ENCODE measurements at regions not wholly inside any gene's neighbourhood (a gene's known extent, or its start where the extent isn't known, plus 50 kb on each side); places are given as distances from the start of the nearest gene placed in this dataset.

DNA sequence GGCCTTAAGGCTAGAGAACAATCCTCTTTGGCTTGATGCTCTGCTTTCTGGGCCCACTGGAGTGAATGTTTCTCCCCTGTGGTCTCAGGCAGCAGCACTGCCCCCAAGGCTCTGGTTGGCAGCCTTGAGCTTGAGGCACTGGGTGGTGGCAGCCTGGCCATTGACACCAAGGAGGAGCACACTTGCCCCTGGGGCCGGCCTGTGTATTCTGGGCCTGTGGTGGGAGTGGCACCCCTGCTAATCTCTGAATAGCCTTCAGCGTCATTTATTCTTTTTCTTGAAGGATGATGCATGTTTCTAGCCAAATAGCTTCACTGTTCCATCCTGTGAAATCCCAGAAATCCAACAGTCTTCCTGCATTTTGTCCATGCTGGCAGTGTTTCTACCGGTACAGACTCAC is 191.4 kb downstream of the OLFM4 start:
- DNase-seq (ENCODE audit: low read depth, low spot score): no peak
- TF ChIP-seq, protein P1, sequence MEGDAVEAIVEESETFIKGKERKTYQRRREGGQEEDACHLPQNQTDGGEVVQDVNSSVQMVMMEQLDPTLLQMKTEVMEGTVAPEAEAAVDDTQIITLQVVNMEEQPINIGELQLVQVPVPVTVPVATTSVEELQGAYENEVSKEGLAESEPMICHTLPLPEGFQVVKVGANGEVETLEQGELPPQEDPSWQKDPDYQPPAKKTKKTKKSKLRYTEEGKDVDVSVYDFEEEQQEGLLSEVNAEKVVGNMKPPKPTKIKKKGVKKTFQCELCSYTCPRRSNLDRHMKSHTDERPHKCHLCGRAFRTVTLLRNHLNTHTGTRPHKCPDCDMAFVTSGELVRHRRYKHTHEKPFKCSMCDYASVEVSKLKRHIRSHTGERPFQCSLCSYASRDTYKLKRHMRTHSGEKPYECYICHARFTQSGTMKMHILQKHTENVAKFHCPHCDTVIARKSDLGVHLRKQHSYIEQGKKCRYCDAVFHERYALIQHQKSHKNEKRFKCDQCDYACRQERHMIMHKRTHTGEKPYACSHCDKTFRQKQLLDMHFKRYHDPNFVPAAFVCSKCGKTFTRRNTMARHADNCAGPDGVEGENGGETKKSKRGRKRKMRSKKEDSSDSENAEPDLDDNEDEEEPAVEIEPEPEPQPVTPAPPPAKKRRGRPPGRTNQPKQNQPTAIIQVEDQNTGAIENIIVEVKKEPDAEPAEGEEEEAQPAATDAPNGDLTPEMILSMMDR (IDR thresholded peaks at IDR 0.05; ENCODE audit: low read depth, low read length): no peak
- H3K4me3 ChIP-seq (ENCODE audit: low read depth, low read length): no peak overlapping the region
- in situ Hi-C loops (cut with HindIII; ENCODE audit: low sequenced_read_pairs): no loop called here

DNA sequence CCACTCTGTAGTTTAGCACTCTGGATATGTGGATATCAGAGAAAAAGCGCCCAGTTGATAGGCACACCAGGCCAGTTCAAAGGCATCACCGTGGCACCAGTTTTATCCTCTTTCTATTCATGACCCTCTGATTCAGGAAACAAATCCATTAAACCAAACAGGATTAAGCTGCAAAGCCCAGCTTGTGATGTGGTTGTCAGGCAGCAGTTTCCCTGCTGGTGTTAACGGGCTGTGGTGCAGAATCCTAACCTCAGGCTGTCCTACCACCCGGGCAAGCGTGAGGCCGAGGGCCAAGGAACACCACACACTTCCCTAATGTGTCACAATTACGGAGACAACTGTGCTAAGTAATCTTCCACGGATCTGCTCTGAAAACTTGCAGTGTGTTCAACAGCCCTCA is 209.1 kb downstream of the OLFM4 start:
- TF ChIP-seq, protein P1 (IDR thresholded peaks at IDR 0.05; ENCODE audit: low read depth, low read length): no peak
- in situ Hi-C loops (cut with HindIII; ENCODE audit: low sequenced_read_pairs): no loop called here
- DNase-seq (ENCODE audit: low read depth, low spot score): no peak
- no peak overlapping the region for H3K4me3 ChIP-seq (ENCODE audit: low read depth, low read length)

- in situ Hi-C loops (cut with HindIII; ENCODE audit: low sequenced_read_pairs): no loop called here
- H3K4me3 ChIP-seq (ENCODE audit: low read depth, low read length): no peak overlapping the region
- no peak for DNase-seq (ENCODE audit: low read depth, low spot score)
- TF ChIP-seq, protein P1 (IDR thresholded peaks at IDR 0.05; ENCODE audit: low read depth, low read length): no peak
Measured at GRCh38 chr13:53238261-53238660, 209.6 kb downstream of the OLFM4 start.

DNA sequence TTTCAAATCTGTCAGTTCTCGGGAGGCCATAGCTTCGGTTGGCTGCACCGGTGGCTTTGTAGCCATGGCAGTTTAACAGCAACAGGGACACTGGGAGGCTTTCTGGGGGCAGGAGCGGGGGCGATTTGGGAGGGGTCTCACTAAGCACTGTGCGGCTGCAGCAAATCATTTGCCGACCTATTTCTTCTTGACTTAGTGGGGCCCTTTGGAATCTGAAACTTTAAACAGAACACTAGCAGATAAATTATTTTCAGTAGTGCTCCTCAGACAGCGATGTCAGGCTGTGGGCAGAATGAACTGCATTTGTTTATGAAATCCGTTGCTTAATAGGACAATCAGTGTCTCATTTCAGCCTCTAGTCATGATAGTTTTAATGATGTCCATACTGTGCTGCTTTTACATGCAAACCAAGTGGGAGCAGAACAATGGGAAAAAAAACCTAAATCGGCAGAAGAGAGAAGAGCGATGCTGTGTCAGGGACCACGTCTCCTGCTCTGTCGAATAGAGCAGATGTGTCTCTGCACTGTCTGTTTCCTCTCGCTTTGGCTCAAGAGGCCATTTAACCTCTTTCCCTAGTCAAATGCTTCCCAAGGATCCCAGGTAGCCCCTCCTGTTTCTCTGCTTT is 211.9 kb downstream of the OLFM4 start:
- in situ Hi-C loops (cut with HindIII; ENCODE audit: low sequenced_read_pairs): no loop called here
- DNase-seq (ENCODE audit: low read depth, low spot score): no peak
- TF ChIP-seq, protein P1 (IDR thresholded peaks at IDR 0.05; ENCODE audit: low read depth, low read length): no peak
- H3K4me3 ChIP-seq (ENCODE audit: low read depth, low read length): no peak overlapping the region

GRCh38 chr13:53241891-53242348 is 213.3 kb downstream of the OLFM4 start:
- TF ChIP-seq, protein P1 (IDR thresholded peaks at IDR 0.05; ENCODE audit: low read depth, low read length): no peak
- H3K4me3 ChIP-seq (ENCODE audit: low read depth, low read length): no peak overlapping the region
- DNase-seq (ENCODE audit: low read depth, low spot score): no peak
- in situ Hi-C loops (cut with HindIII; ENCODE audit: low sequenced_read_pairs): no loop called here

DNA sequence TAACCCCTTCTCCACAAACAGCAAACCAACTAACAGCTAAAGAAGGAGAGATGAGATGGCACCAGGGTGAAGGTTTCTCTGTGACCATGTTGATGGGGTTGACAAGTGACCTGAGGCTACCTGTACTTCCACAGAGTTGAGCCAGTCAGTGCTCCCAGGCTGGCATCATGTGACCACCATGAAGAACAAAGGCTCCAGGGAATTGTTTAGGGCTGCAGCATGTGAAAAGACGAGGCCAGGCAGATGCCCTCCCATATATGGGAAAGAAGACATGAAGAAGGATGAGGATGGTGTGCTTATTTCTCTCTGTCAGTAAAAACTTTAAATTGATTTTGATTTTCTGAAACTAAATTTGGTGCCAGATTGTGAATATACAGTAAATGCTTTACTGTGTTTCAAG is 220.6 kb downstream of the OLFM4 start:
- in situ Hi-C loops (cut with HindIII; ENCODE audit: low sequenced_read_pairs): no loop called here
- TF ChIP-seq, protein P1 (IDR thresholded peaks at IDR 0.05; ENCODE audit: low read depth, low read length): no peak
- no peak overlapping the region for H3K4me3 ChIP-seq (ENCODE audit: low read depth, low read length)
- DNase-seq (ENCODE audit: low read depth, low spot score): no peak
